ENCODE measurements at regions not wholly inside any gene's neighbourhood (a gene's known extent, or its start where the extent isn't known, plus 50 kb on each side); places are given as distances from the start of the nearest gene placed in this dataset.
A peak's percentile ranks its signal among the peaks of the same experiment; 100 is the strongest.

DNA sequence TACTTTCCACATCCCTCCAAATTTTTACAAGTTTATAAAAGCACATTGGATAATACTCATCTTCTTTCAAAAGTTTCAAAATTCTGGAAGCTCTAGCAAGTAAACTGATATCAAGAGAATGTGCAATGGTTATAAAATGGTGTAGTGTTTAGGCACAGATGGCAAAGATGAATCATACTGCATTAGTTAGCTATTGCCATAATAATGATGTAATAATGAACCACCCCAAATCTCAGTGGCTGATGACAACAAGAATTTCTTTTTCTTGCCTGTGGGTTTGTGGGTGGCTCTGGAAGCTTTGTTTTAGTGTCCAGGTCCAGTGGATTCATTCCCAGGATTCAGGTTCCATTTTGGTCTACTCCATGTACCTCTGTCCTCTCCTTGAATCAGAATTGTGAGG lies 319.0 kb downstream of the BRINP1 start:
- no peak for DNase-seq

DNA sequence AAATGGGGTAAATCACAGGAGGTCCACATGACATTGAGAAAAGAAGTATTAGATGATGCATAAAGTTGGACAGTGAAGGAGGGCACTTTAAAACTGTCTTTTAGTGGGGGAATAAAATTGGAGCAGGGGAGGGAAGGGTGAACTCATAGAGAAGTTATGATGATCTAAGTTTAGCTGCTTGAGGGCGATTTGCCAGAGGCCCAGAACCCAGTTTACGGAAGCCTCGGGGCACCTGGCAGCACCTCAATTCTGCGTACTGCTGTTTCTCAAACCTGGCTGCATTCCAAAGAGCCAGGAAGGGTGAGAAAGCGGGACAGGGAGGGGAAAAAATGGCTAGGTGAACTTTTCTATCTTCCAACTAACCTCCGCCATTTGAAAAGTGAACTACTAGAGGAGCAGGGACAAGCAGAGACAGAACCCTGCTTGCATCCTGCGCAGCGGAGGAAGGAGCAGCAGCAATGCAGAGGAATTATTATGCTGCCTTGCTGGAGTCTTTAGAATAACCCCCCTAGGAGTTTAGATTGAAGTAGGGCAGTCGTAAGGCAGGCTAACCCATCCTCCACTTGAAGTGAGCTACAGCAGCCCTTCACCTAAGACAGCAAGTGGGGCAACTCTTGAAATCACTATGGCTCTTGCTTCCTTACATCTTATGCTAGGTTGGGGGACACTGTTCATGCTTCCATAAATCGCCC lies 316.8 kb downstream of the BRINP1 start:
- DNase-seq: peak; percentile 1

DNA sequence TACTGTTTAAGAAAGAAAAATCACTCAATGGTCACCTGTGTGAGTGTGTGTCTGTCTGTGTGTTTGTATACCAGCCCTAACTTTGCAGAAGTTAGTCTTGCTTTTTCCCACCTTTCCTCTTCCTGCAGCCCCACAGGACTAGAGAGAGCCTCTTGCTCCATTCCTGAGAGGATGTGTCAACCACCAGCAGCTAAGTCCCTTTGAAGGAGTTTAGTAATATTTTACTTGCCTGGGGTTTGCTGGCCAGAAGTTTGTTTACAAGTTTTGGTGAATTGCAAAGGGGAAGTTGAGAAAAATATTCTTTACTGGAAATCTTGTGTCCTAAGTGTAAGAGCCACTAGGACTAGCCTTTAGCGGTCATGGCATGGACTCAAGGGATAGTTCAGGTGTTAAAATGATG lies 316.2 kb downstream of the BRINP1 start:
- no peak for DNase-seq

DNA sequence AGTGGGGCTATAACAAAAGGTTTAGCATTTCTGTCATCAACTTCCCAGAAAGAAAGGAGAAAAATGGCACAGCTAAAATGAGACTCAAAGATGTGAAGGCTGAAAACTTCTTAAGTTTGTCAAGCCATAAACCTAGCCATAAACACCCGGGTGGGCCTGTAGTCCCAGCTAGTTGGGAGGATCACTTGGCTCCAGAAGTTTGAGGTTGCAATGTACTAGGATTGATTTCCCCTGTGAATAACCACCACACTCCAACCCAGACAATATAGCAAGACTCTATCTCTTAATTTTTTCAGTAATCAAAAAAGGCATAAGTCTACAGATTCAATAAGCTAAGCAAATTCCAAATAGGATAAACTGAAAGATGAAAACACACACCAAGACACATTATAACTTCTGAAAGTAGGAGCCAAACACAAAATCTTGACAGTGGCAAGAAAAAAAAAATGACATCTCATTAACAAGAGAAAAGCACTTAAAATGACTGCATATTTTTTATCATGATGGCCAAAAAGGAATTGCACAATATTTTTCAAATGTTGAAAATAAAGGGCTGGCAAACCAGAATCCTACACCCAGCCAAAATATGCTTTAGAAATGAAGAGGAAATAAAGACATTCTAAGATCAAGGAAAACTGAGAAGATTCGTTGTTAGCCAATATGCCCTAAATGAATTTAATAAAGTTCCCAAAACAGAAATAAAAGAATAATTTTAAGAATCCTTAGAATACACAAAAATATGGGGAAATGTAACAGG lies 308.4 kb downstream of the BRINP1 start:
- DNase-seq: no peak

DNA sequence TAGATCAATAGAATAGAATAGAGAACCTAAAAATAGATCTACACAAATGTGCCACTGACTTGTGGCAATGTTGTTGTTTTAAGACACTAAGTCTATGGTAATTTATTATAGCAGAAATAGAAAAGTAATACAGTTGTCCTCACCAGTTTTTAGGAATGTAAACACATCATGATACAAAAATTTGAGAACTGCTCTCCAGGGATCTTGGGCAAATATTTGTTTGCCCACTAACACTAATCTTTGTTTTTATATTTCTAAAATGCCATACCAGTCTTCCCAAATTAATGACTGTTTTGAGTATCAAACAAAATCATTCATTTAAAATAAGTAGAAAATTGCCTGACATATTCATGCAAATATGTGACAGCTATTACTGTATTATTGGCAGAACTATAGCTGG lies 297.6 kb downstream of the BRINP1 start:
- peak; percentile 30 for DNase-seq

DNA sequence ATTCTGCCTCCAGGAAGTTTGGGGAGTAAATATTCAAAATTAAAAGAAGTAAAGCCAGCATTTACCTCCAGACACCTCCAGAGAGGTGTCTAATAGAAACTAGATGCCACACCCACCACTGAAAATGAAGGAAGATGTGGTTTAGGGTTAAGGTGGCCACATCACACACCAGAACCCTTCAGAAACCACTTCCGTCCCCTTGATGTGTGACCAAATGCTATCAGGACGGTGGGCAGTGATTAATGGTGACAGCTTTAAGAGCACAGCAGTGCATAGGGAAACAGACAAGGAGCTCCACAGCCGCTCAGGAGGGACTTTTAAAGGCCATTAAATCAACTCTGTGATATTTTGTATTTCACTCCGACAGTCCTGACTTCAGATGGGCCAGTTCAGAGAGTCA lies 295.2 kb downstream of the BRINP1 start:
- DNase-seq: no peak

DNA sequence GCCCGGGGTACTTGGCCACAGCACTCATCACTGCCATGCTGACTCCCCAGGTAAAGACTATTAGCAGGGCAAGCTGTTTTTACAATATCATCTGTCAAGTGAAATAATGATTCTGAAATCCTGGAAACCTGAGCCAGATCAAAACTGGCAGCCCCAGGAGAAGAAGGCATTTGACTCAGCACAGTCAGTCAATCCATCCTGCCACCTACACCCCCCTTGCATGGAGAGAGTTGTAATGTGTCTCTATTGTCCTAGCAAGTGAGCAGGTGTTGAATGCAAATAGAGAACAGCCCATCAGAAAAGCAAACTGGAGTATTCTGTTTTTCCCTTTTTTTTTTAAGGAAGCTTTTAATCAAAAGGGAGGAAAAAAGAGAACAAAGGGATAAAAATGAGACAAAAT lies 291.2 kb downstream of the BRINP1 start:
- no peak for DNase-seq

DNA sequence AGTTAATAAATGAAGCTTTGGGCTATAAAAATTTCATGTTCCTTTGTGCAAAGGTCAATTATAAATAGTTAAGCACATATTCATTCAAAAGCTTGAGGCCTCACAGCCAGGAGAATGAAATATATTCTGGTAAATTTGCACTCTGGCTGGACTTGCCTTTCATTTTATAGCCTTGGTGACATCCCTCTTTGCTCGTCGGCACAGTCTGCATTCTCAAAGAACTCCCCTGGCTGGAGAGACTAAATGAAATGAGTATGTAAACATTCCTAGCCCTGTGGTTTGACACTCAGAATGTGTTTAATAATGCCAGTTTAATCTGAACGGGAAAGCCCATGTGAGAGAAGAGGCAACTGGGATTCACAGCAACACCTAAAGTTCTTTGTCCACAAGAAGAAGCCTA lies 285.6 kb downstream of the BRINP1 start:
- no peak for DNase-seq

DNA sequence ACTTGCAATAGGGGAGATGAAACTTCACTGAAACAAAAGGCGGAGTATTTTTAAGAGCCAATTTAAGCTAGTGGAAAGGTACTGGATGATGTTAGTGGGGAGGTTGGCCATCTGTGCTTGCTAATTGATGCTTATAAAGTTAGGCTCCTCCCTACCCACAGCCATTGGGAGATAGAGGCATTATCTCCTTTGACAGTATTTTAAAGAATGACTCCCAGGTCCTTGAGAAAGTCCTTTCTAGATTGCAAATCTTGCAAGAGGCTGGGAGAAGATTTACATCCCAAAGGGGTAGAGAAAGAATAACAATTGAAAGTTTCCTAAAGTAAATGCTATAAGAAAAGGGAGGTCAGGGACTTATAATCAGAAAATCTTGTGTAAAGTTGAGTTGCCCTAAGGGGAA lies 282.6 kb downstream of the BRINP1 start:
- DNase-seq: no peak

DNA sequence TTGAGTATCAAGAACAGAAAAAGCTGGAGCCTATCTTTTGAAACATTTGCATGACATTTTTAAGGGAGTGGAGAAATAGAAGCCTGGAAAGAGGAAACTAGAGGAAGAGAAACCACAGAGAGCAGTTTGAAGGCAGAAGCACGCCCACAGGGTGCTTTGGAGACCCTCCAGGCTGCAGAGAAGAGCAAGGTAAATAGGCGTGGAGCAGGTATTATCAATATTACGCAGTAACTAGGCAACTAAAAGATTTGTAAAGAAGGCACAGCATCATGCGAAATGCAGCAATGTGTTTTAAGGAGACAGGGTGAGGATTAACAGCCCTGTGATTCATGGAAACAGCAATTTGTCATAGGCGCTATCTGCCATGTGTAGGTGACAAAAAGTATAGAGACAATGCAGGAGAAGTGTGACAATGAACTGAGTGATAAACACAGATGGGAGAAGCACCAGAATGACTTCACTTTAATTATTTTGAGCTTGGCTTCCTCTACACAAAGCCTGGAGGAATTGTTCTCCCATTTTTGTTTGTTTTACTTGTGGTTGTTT lies 281.2 kb downstream of the BRINP1 start:
- DNase-seq: no peak

DNA sequence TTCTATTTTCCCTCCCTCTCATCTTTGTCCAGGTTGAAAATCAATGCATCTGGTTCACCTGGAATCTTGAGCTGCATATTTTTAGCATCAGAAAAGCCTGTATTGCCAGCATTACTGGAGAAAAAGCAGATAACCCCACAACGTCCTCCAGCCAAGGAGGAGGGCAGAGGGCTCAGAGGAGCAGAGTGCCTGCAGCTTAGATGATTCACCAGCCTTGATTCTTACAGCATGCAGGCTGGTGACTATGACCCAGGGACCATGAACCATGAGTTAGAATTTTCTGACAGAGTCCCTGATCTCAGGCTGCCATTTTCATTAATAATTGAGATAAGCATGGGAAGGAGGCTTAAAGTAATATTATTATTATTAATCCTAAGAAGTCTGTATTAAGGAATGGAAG lies 278.2 kb downstream of the BRINP1 start:
- no peak for DNase-seq

DNA sequence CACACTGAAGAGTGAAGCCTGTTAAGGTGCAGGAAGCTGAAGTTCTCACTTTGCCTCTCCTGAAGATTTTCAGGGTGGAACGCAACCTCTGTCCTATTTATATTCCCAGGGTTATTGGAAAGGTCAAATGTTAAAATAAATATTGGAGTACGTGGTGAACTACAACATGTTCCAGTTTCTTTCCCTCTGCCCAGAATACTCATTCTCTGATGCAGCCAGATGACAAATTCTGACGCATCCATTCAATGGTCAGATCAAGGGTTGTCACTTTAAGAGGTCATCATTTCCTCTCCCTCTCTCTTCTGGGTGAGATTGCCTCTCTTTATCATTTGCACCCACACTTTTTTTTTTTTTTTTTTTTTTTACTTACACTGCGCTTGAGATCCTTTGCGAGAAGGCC lies 277.1 kb downstream of the BRINP1 start:
- DNase-seq: peak; percentile 1

DNA sequence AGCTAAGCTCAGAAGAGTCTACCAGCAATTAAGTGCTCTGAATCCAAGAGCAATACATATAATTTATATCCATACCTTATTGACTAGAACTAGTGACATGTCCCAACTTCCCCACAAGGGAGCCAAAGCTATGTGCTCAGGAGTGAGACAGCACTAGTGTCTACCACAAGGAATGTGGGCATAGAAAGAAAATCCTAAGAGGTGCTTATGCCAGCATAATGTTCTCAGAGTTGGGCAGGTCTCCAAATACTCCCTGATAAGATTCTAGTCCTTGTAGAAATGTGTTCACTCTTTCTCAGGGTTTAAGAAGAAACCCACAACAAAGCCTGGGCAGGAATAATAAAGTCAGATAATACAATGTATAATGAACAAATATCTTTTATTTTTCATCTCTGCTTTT lies 275.1 kb downstream of the BRINP1 start:
- DNase-seq: no peak

DNA sequence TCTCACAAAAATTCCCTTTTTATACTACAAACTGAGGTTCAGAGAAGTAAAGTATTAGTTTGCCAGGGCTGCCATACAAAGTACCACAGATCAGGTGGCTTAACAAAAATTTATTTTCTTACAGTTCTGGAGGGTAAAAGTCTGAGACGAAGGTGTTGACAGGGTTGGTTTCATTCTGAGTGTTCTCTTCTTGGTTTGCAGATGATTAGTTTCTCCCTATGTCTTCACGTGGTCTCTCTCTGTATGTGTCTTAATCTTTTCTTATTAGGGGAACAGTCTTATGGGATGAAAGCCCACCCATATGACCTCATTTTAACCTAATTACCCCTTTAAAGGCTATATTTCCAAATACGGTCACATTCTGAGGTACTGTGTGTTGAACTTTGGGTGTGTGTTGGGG lies 274.2 kb downstream of the BRINP1 start:
- DNase-seq: no peak

DNA sequence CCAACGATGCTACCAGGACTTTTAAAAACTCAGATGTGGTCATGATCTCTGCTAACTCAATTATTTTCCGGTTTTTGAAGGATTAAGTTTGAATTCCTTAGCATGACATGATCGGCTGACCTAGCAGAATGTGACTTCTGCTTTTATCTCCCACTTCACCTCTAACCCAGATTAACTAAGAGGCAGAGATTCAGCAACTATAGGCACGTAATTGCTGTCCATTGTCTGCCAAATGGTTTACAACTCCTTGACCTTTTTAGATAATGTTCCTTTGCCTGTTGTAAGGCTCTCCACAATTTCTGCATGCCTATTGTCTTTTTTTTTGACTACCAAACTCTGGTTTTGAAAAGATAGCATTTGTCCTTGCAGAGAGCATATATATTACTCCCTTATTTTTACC lies 268.2 kb downstream of the BRINP1 start:
- no peak for DNase-seq

DNA sequence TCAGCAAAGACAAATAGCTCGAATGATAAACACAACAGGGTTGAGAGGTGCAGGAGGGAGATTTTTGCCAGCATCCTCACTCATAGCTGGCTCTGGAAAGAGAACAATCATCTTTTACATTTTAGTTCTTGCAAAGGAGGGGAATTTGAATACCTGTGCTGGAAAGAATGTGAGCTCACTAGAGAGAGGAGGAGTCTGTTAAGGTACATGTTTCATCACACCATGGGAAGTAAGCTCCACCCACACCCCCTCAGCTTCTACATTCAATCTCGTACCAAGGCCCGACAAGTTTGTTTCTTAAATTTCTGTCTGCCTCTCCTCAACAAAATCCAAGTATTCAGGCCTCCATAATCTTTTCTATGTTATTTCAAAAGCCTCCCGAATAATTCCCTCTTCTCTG lies 254.6 kb downstream of the BRINP1 start:
- DNase-seq: no peak
